HEK293 (cell line): ENCODE measurements at regions not wholly inside any gene's neighbourhood (a gene's known extent, or its start where the extent isn't known, plus 50 kb on each side); places are given as distances from the start of the nearest gene placed in this dataset.

Experiments
- CTCF ChIA-PET: fragments of 350-600 bp; formaldehyde crosslinking; extraction: SDS; loops from one replicate; lab custom pipeline; 2021; ENCODE audit warnings: antibody characterized with exemption; lab: Yijun Ruan, JAX
- POLR2A ChIA-PET: fragments of 300-600 bp; formaldehyde crosslinking; extraction: SDS; loops from one replicate; lab custom pipeline; 2020; ENCODE audit warnings: antibody characterized with exemption, inconsistent platforms; lab: Yijun Ruan, JAX
- H3K27ac ChIP-seq: fragments of 200-500 bp; sonication (Bioruptor generic); 2 replicates; pipeline ENCODE4 v1.5.1; 2014; ENCODE audit warnings: low read depth, low read length, control low read depth, inconsistent platforms; ENCODE audit errors: extremely low read depth
- H3K36me3 ChIP-seq, 2 experiments: fragments of 200-500 bp in 1 of 2; sonication (Bioruptor generic) in 1 of 2; 1 replicate in 1 of 2; 2 replicates in 1 of 2; pipeline ENCODE4 v1.5.1; 2014 to 2017; ENCODE audit warnings: inconsistent platforms in 2 of 2, low read length in 2 of 2; ENCODE audit not compliant: control insufficient read depth in 2 of 2, insufficient read depth in 1 of 2
- H3K4me1 ChIP-seq: fragments of 200-500 bp; sonication (Bioruptor generic); 2 replicates; pipeline ENCODE4 v1.5.1; 2014; ENCODE audit warnings: mild to moderate bottlenecking, low read length, inconsistent platforms; ENCODE audit not compliant: control insufficient read depth, insufficient read depth
- H3K4me3 ChIP-seq: 2 replicates; pipeline ENCODE4 v1.5.1; 2011; ENCODE audit warnings: low read depth, mild to moderate bottlenecking, control low read depth, low read length, moderate library complexity
- H3K9me3 ChIP-seq: fragments of 200-500 bp; sonication (Bioruptor generic); 2 replicates; pipeline ENCODE4 v1.5.1; 2014; ENCODE audit warnings: low read depth, low read length, inconsistent platforms; ENCODE audit not compliant: control insufficient read depth, insufficient read depth
- GFI1B ChIP-seq: fragments of 450-650 bp; formaldehyde crosslinking; IDR thresholded peaks from 2 replicates; pipeline ENCODE4 v1.5.1; 2016; ENCODE audit warnings: missing biosample characterization, missing genetic modification characterization
- GLI2 ChIP-seq: fragments of 450-650 bp; formaldehyde crosslinking; IDR thresholded peaks from 2 replicates; pipeline ENCODE4; 2017; ENCODE audit warnings: missing biosample characterization, missing genetic modification characterization, low read depth, borderline replicate concordance
- HOXD13 ChIP-seq: sonication (generic); formaldehyde crosslinking; IDR thresholded peaks from 2 replicates; pipeline ENCODE4 v1.8.0; 2022; ENCODE audit warnings: missing genetic modification reagents, borderline replicate concordance
- KLF9 ChIP-seq: fragments of 450-650 bp; formaldehyde crosslinking; IDR thresholded peaks from 2 replicates; pipeline ENCODE4 v1.5.1; 2016; ENCODE audit warnings: missing biosample characterization, missing genetic modification characterization, low read depth
- TCF7L2 ChIP-seq: IDR thresholded peaks from 2 replicates; pipeline ENCODE4 v1.6.1; 2011; ENCODE audit warnings: low read depth, mild to moderate bottlenecking, inconsistent platforms, low read length, moderate library complexity, borderline replicate concordance
- ZNF146 ChIP-seq: fragments of 450-650 bp; formaldehyde crosslinking; IDR thresholded peaks from 2 replicates; pipeline ENCODE4 v1.5.1; 2016; ENCODE audit warnings: missing biosample characterization, missing genetic modification characterization
- ZNF157 ChIP-seq: fragments of 450-650 bp; formaldehyde crosslinking; IDR thresholded peaks from 2 replicates; pipeline ENCODE4 v1.5.1; 2016; ENCODE audit warnings: missing biosample characterization, missing genetic modification characterization
- ZNF16 ChIP-seq: fragments of 450-650 bp; formaldehyde crosslinking; IDR thresholded peaks from 2 replicates; pipeline ENCODE4 v1.5.1; 2016; ENCODE audit warnings: low read depth, missing biosample characterization, missing genetic modification characterization
- ZNF311 ChIP-seq: fragments of 450-650 bp; formaldehyde crosslinking; IDR thresholded peaks from 2 replicates; pipeline ENCODE4 v1.5.1; 2017; ENCODE audit warnings: missing biosample characterization, missing genetic modification characterization, borderline replicate concordance
- ZNF324 ChIP-seq: fragments of 450-650 bp; formaldehyde crosslinking; IDR thresholded peaks from 2 replicates; pipeline ENCODE4 v1.5.1; 2016; ENCODE audit warnings: missing biosample characterization, missing genetic modification characterization
- ZNF433 ChIP-seq: fragments of 450-650 bp; formaldehyde crosslinking; IDR thresholded peaks from 2 replicates; pipeline ENCODE4 v1.5.1; 2016; ENCODE audit warnings: missing biosample characterization, missing genetic modification characterization, low read depth
- ZNF548 ChIP-seq: fragments of 450-650 bp; formaldehyde crosslinking; IDR thresholded peaks from 2 replicates; pipeline ENCODE4 v1.5.1; 2016; ENCODE audit warnings: missing biosample characterization, missing genetic modification characterization
- ZNF560 ChIP-seq: fragments of 450-650 bp; formaldehyde crosslinking; IDR thresholded peaks from 2 replicates; pipeline ENCODE4 v1.5.1; 2017; ENCODE audit warnings: missing biosample characterization, missing genetic modification characterization, borderline replicate concordance
- ZNF571 ChIP-seq: fragments of 450-650 bp; formaldehyde crosslinking; IDR thresholded peaks from 2 replicates; pipeline ENCODE4 v1.5.0; 2017; ENCODE audit warnings: missing biosample characterization, missing genetic modification characterization
- ZNF610 ChIP-seq: fragments of 450-650 bp; formaldehyde crosslinking; IDR thresholded peaks from 2 replicates; pipeline ENCODE4 v1.5.1; 2016; ENCODE audit warnings: missing biosample characterization, missing genetic modification characterization, borderline replicate concordance
- ZNF626 ChIP-seq: fragments of 450-650 bp; sonication (Bioruptor Pico); formaldehyde crosslinking; IDR thresholded peaks from 2 replicates; pipeline ENCODE4 v1.5.1; 2018; ENCODE audit warnings: missing biosample characterization, missing genetic modification characterization, inconsistent platforms
- ZNF654 ChIP-seq: fragments of 450-650 bp; formaldehyde crosslinking; IDR thresholded peaks from 2 replicates; pipeline ENCODE4 v1.5.1; 2016; ENCODE audit warnings: low read depth, missing biosample characterization, missing genetic modification characterization
- ZNF707 ChIP-seq: fragments of 450-650 bp; formaldehyde crosslinking; IDR thresholded peaks from 2 replicates; pipeline ENCODE4 v1.5.1; 2016; ENCODE audit warnings: missing biosample characterization, missing genetic modification characterization
- ZNF768 ChIP-seq: fragments of 450-650 bp; formaldehyde crosslinking; IDR thresholded peaks from 2 replicates; pipeline ENCODE4 v1.5.1; 2018; ENCODE audit warnings: missing biosample characterization, mild to moderate bottlenecking, missing genetic modification characterization
- ZNF843 ChIP-seq: fragments of 450-650 bp; formaldehyde crosslinking; IDR thresholded peaks from 2 replicates; pipeline ENCODE4 v1.5.1; 2016; ENCODE audit warnings: missing biosample characterization, missing genetic modification characterization
- TF ChIP-seq, protein P1 (sequence below): fragments of 450-650 bp; IDR thresholded peaks from 2 replicates; pipeline ENCODE4 v1.5.1; 2018; ENCODE audit warnings: missing biosample characterization, missing genetic modification characterization
- TF ChIP-seq, protein P2 (sequence below): fragments of 450-650 bp; formaldehyde crosslinking; IDR thresholded peaks from 2 replicates; pipeline ENCODE4 v1.5.1; 2016; ENCODE audit warnings: missing biosample characterization, missing genetic modification characterization
- TF ChIP-seq, protein P3 (sequence below): fragments of 450-650 bp; formaldehyde crosslinking; IDR thresholded peaks from 2 replicates; pipeline ENCODE4 v1.5.1; 2016; ENCODE audit warnings: missing biosample characterization, missing genetic modification characterization
- TF ChIP-seq, protein P4 (sequence below): sonication (generic); formaldehyde crosslinking; IDR thresholded peaks from 2 replicates; pipeline ENCODE4 v1.8.1; 2022; ENCODE audit warnings: mild to moderate bottlenecking, moderate library complexity, missing genetic modification reagents

DNA sequence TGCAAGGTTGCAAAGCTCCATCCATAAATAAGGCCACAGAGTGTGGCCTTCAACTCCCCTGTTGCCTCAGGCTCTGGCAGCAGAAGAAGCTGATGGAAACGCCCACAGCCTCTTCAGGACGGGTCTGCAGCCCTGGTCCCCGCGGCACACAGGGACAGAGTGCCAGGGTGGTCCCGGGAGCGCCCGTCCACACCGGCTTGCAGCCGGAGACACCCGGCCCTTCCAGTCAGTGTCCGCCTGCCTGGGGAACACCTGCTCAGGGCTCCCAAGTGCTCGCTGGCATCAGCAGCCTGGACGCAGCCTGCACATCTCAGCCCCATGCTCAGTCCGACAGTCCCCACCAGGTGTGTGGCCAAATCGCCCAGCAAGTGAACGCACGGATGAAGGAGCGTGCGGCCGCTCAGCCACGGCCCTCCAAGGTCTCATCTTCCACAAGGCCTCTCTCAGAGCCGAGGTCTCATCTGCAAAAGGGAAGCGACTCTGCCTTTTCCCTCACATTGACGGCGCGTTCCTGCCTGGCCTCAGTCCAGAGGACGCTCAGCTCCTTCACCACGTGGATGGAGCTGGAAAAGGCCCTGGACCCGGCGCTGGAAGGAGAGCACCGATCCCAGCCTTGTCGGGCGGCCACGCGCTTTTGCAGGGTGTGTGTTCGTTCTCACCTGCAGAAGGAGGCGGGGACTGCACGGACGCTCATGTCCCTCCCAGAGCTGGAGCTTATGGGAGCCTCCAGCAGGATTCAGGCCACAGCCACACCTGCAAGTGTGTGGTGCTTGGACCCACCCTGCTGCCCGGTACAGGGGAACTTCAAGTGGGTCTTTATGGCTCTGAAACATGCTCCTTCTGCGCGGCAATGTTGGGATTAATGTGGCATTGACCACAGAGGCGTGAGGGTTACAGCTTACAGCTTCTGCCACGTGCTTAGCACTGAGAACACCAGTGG lies 180.4 kb downstream of the DLL1 start (continued):
- TF ChIP-seq, protein P1, sequence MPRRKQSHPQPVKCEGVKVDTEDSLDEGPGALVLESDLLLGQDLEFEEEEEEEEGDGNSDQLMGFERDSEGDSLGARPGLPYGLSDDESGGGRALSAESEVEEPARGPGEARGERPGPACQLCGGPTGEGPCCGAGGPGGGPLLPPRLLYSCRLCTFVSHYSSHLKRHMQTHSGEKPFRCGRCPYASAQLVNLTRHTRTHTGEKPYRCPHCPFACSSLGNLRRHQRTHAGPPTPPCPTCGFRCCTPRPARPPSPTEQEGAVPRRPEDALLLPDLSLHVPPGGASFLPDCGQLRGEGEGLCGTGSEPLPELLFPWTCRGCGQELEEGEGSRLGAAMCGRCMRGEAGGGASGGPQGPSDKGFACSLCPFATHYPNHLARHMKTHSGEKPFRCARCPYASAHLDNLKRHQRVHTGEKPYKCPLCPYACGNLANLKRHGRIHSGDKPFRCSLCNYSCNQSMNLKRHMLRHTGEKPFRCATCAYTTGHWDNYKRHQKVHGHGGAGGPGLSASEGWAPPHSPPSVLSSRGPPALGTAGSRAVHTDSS (tag by site-specific recombination) = no peak
- TF ChIP-seq TCF7L2 (no peak), ZNF626 (tag by site-specific recombination) (no peak), ZNF16 (tag by site-specific recombination) (no peak)
- TF ChIP-seq, all 188 proteins: peak for 0

DNA sequence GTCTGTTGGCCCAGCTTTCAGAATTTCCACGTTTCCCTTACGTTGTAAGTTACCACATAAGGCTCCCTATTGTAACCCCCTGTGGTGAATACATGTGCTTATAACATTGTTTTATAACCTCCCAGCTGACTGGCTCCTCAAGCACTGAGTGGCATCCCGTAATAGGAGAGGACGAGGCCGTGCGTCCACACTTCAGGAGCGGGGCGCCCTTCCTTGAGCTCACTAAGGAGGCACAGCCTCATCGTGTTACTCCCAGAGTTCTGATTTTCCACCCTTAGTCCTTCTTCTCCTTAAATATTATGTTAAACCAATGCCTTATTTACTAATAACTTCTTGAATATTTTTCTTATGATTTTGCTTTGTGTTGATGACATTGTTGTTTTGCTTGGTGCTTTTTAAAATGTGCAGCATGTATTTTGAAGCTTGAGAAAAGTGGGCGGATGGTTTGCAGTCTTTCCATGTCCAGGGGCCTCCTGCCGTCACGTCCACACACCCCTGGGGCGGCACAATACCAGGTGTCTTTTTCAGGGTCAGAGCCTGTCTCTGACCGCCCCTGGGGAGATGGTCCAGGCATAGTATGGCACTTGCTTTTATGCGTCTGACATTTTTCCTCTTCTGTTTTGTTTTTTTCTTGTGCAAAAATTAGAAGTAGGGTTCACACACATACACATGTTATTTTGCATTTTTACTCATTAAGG lies 181.8 kb downstream of the DLL1 start:
- TF ChIP-seq ZNF311 (tag by site-specific recombination) (no peak), KLF9 (no peak), HOXD13 (CRISPR knock-in tag) (no peak), ZNF433 (tag by site-specific recombination) (no peak)
- TF ChIP-seq, protein P2, sequence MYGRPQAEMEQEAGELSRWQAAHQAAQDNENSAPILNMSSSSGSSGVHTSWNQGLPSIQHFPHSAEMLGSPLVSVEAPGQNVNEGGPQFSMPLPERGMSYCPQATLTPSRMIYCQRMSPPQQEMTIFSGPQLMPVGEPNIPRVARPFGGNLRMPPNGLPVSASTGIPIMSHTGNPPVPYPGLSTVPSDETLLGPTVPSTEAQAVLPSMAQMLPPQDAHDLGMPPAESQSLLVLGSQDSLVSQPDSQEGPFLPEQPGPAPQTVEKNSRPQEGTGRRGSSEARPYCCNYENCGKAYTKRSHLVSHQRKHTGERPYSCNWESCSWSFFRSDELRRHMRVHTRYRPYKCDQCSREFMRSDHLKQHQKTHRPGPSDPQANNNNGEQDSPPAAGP (tag by site-specific recombination) = no peak
- TF ChIP-seq, protein P3, sequence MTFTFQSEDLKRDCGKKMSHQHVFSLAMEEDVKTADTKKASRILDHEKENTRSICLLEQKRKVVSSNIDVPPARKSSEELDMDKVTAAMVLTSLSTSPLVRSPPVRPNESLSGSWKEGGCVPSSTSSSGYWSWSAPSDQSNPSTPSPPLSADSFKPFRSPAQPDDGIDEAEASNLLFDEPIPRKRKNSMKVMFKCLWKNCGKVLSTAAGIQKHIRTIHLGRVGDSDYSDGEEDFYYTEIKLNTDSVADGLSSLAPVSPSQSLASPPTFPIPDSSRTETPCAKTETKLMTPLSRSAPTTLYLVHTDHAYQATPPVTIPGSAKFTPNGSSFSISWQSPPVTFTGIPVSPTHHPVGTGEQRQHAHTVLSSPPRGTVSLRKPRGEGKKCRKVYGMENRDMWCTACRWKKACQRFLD (tag by site-specific recombination) = no peak
- Histone ChIP-seq H3K4me1 (no peaks in the 10 kb centered on the region), H3K27ac (no peak overlapping the region), H3K9me3 (no peaks in the 10 kb centered on the region), H3K36me3 (no peaks in the 10 kb centered on the region), H3K4me3 (no peak overlapping the region)
- ChIA-PET CTCF (interaction anchor here (0.7 kb wide), 2 partner anchors 421 to 1670 kb away, joined by 3 to 4 read pairs; no protein-coding TSS in a partner anchor), POLR2A (no interaction called here)

DNA sequence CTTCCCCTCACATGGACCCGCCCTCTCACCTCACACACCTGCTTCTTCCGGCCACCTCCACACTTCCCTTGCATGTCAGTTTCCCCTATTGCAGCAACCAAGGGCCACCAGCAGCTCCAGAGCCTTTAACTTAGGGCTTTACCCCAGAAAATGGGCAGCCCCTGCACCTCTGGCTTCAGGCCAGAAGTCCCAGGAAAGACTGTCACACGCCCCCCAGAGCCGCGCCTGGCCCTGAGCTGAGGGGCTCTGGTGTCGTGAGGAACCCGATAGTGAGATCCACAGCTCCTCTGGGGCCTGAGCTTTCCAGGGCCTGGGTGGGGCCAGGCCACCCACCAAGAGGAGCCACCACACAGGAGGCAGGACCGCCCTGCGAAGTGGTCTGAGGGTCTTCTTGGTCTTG lies 182.4 kb downstream of the DLL1 start:
- H3K4me1 ChIP-seq = no peaks in the 10 kb centered on the region
- POLR2A ChIA-PET = no interaction called here
- no peak overlapping the region for H3K4me3 ChIP-seq
- no peak overlapping the region for H3K27ac ChIP-seq
- H3K36me3 ChIP-seq = no peaks in the 10 kb centered on the region
- H3K9me3 ChIP-seq = no peaks in the 10 kb centered on the region
- CTCF ChIA-PET = no interaction called here
- no peak for TF ChIP-seq ZNF548
- TF ChIP-seq ZNF157 (tag by site-specific recombination) = no peak
- no peak for TF ChIP-seq GFI1B (tag by site-specific recombination)
- no peak for TF ChIP-seq ZNF610 (tag by site-specific recombination)
- no peak for TF ChIP-seq ZNF768 (tag by site-specific recombination)
- TF ChIP-seq ZNF324 = no peak
- no peak for TF ChIP-seq ZNF654 (tag by site-specific recombination)
- no peak for TF ChIP-seq ZNF707 (tag by site-specific recombination)
- TF ChIP-seq GLI2 (tag by site-specific recombination) = no peak
- TF ChIP-seq, protein P4, sequence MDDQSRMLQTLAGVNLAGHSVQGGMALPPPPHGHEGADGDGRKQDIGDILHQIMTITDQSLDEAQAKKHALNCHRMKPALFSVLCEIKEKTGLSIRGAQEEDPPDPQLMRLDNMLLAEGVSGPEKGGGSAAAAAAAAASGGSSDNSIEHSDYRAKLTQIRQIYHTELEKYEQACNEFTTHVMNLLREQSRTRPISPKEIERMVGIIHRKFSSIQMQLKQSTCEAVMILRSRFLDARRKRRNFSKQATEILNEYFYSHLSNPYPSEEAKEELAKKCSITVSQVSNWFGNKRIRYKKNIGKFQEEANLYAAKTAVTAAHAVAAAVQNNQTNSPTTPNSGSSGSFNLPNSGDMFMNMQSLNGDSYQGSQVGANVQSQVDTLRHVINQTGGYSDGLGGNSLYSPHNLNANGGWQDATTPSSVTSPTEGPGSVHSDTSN = no peak
- no peak for TF ChIP-seq ZNF560 (tag by site-specific recombination)
- TF ChIP-seq ZNF571 = no peak
- no peak for TF ChIP-seq ZNF146 (tag by site-specific recombination)
- no peak for TF ChIP-seq ZNF843 (tag by site-specific recombination)
